ENCODE measurements at regions not wholly inside any gene's neighbourhood (a gene's known extent, or its start where the extent isn't known, plus 50 kb on each side); places are given as distances from the start of the nearest gene placed in this dataset.

GRCh38 chr14:31932675-31933074 is 144.4 kb upstream of the ARHGAP5 start:
- H3K4me1 ChIP-seq = peaks cover 2 to 45% (median 22%) of the 10 kb centered on the region in 12 donors
- no peak for TF ChIP-seq POLR2A (IDR thresholded peaks at IDR 0.05)
- TF ChIP-seq, protein P1, sequence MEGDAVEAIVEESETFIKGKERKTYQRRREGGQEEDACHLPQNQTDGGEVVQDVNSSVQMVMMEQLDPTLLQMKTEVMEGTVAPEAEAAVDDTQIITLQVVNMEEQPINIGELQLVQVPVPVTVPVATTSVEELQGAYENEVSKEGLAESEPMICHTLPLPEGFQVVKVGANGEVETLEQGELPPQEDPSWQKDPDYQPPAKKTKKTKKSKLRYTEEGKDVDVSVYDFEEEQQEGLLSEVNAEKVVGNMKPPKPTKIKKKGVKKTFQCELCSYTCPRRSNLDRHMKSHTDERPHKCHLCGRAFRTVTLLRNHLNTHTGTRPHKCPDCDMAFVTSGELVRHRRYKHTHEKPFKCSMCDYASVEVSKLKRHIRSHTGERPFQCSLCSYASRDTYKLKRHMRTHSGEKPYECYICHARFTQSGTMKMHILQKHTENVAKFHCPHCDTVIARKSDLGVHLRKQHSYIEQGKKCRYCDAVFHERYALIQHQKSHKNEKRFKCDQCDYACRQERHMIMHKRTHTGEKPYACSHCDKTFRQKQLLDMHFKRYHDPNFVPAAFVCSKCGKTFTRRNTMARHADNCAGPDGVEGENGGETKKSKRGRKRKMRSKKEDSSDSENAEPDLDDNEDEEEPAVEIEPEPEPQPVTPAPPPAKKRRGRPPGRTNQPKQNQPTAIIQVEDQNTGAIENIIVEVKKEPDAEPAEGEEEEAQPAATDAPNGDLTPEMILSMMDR (IDR thresholded peaks at IDR 0.05) = no peak
- intact Hi-C loops (cut with DNase I) = loop anchor here in 5 of 10 donors (5.0 to 10.0 kb wide), 6 partner anchors 140 to 632 kb away; partner anchors contain the start of gene ARHGAP5 (in 1 of the 5)
- no peaks in the 10 kb centered on the region for H3K27me3 ChIP-seq
- no peak overlapping the region for H3K4me3 ChIP-seq
- DNase-seq = no peak
- no peak for ATAC-seq
- H3K36me3 ChIP-seq = no peaks in the 10 kb centered on the region
- WGBS, 4 donors = 83 to 92% (median 90%) methylated on average over 5 of the region's 5 CpGs
- no peaks in the 10 kb centered on the region for H3K9me3 ChIP-seq
- H3K27ac ChIP-seq = no peak overlapping the region

DNA sequence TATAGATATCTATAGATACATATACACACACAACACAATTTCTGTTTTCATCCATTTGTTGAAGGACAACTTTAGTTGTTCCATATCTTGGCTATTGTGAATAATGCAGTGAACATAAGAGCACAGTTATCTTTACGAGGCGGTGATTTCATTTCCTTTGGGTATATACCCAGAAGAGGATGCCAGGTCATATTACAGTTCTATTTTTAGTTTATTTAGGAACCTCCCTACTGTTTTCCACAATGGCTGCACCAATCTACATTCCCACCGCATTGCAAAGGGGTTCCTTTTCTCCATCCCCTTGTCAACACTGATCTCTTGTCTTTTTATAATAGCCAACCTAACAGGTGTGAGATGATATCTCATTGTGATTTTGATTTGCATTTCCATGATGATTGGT is 143.4 kb upstream of the ARHGAP5 start:
- WGBS, 4 donors = 26 to 29% (median 28%) methylated on average over 3 of the region's 3 CpGs
- H3K9me3 ChIP-seq = no peaks in the 10 kb centered on the region
- TF ChIP-seq, protein P1 (IDR thresholded peaks at IDR 0.05) = no peak
- TF ChIP-seq POLR2A (IDR thresholded peaks at IDR 0.05) = no peak
- intact Hi-C loops (cut with DNase I) = loop anchor here in 7 of 10 donors (2.0 to 10.0 kb wide), 10 partner anchors 139 to 631 kb away; partner anchors contain the start of gene ARHGAP5 (in 1 of the 7)
- no peak overlapping the region for H3K27ac ChIP-seq
- H3K36me3 ChIP-seq = no peaks in the 10 kb centered on the region
- no peaks in the 10 kb centered on the region for H3K27me3 ChIP-seq
- ATAC-seq (no peak), DNase-seq (no peak)
- H3K4me3 ChIP-seq = no peak overlapping the region
- H3K4me1 ChIP-seq = peaks cover 0 to 35% (median 15%) of the 10 kb centered on the region in 12 donors

GRCh38 chr14:31934767-31935266 is 142.3 kb upstream of the ARHGAP5 start:
- Histone ChIP-seq H3K4me3 (no peak overlapping the region), H3K27ac (no peak overlapping the region), H3K4me1 (peaks cover 0 to 27% (median 13%) of the 10 kb centered on the region in 12 donors), H3K36me3 (no peaks in the 10 kb centered on the region), H3K9me3 (no peaks in the 10 kb centered on the region), H3K27me3 (no peaks in the 10 kb centered on the region)
- WGBS, 4 donors = 47 to 51% (median 49%) methylated on average over 4 of the region's 4 CpGs
- DNase-seq (peak in 4 of 5 donors; percentile 46 to 53 (median 47)), ATAC-seq (peak; percentile 68 to 83 (median 80))
- TF ChIP-seq POLR2A (IDR thresholded peaks at IDR 0.05) = no peak
- TF ChIP-seq, protein P1 (IDR thresholded peaks at IDR 0.05) = peak; percentile 33 to 74 (median 62)
- intact Hi-C loops (cut with DNase I) = loop anchor here in 9 of 10 donors (2.0 to 10.0 kb wide), 14 partner anchors 137 to 630 kb away; partner anchors contain the start of gene ARHGAP5 (in 2 of the 9)

DNA sequence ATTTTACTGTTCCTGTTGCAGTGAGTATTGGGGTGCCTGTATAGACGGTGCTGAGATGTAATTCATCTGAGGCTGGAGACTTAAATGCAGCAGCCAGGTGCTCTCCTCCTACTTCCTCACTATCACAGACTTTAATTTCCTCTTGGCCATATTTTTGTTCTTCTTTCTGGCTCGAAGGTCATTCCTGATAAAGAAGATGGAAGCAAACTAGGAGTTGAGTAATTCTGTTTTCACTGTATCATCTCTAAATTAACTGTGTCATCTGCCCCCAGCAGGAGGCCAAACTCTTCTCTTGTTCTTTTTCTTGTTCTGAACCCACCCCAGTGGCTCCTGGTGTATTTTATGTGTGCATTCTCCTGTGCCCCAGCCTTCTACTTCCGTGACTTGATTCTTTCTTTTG is 141.7 kb upstream of the ARHGAP5 start:
- TF ChIP-seq, protein P1 (IDR thresholded peaks at IDR 0.05) = no peak
- no peak for TF ChIP-seq POLR2A (IDR thresholded peaks at IDR 0.05)
- no peak for ATAC-seq
- Histone ChIP-seq H3K36me3 (no peaks in the 10 kb centered on the region), H3K9me3 (no peaks in the 10 kb centered on the region), H3K27me3 (no peaks in the 10 kb centered on the region), H3K27ac (no peak overlapping the region), H3K4me1 (peaks cover 0 to 27% (median 13%) of the 10 kb centered on the region in 12 donors), H3K4me3 (no peak overlapping the region)
- intact Hi-C loops (cut with DNase I) = loop anchor here in 9 of 10 donors (2.0 to 10.0 kb wide), 12 partner anchors 137 to 629 kb away; partner anchors contain the start of gene ARHGAP5 (in 2 of the 9)
- no peak for DNase-seq
- 57 to 58% (median 57%) methylated on average over 3 of the region's 3 CpGs for WGBS, 4 donors

Measured in heart left ventricle (tissue), 16 donors.